Activated CD8-positive, alpha-beta memory T cell treated with anti-CD3 and anti-CD28 coated beads for 48 hours (primary cell): ENCODE measurements at regions not wholly inside any gene's neighbourhood (a gene's known extent, or its start where the extent isn't known, plus 50 kb on each side); places are given as distances from the start of the nearest gene placed in this dataset.
"Not testable (repeated sequence)": the region's sequence is repeated elsewhere in the genome, so short reads cannot be mapped to it uniquely, and the experiment has no call there.

Source experiments
- DNase-seq, 3 experiments: peaks; one replicate each; pipeline ENCODE4 v3.0.0-alpha.2; 2020; ENCODE audit warnings: low read depth in 2 of 3, low spot score in 2 of 3

- peak; percentile 57 to 74 (median 57) for DNase-seq
Measured at GRCh38 chr1:121519042-121519755, 334.4 kb downstream of the SRGAP2C start.

- not testable (repeated sequence) for DNase-seq
Measured at GRCh38 chr1:121519756-121520286, 335.0 kb downstream of the SRGAP2C start.

- no peak for DNase-seq
Measured at GRCh38 chr1:121522061-121522759, 337.4 kb downstream of the SRGAP2C start.

- not testable (repeated sequence) for DNase-seq
Measured at GRCh38 chr1:121523112-121523511, 338.3 kb downstream of the SRGAP2C start.

GRCh38 chr1:121525355-121525754 is 340.6 kb downstream of the SRGAP2C start:
- no peak for DNase-seq

GRCh38 chr1:121528958-121529357 is 344.2 kb downstream of the SRGAP2C start:
- DNase-seq: not testable (repeated sequence)

GRCh38 chr1:121530026-121530425 is 345.3 kb downstream of the SRGAP2C start:
- DNase-seq: not testable (repeated sequence)

- DNase-seq: not testable (repeated sequence)
Measured at GRCh38 chr1:121531747-121532146, 347.0 kb downstream of the SRGAP2C start.

GRCh38 chr1:121538148-121538547 is 353.4 kb downstream of the SRGAP2C start:
- not testable (repeated sequence) for DNase-seq

GRCh38 chr1:121538943-121539575 is 354.3 kb downstream of the SRGAP2C start:
- no peak for DNase-seq

GRCh38 chr1:121543988-121544387 is 359.2 kb downstream of the SRGAP2C start:
- not testable (repeated sequence) for DNase-seq

GRCh38 chr1:121544500-121544899 is 359.7 kb downstream of the SRGAP2C start:
- DNase-seq: no peak

- not testable (repeated sequence) for DNase-seq
Measured at GRCh38 chr1:121545899-121546298, 361.1 kb downstream of the SRGAP2C start.

GRCh38 chr1:121546830-121547591 is 362.2 kb downstream of the SRGAP2C start:
- no peak for DNase-seq

- DNase-seq: not testable (repeated sequence)
Measured at GRCh38 chr1:121547726-121548125, 363.0 kb downstream of the SRGAP2C start.

GRCh38 chr1:121550817-121551216 is 366.0 kb downstream of the SRGAP2C start:
- not testable (repeated sequence) for DNase-seq

GRCh38 chr1:121551491-121551890 is 366.7 kb downstream of the SRGAP2C start:
- DNase-seq: not testable (repeated sequence)

GRCh38 chr1:121556560-121556959 is 371.8 kb downstream of the SRGAP2C start:
- DNase-seq: not testable (repeated sequence)

- DNase-seq: not testable (repeated sequence)
Measured at GRCh38 chr1:121558034-121558433, 373.3 kb downstream of the SRGAP2C start.

GRCh38 chr1:121558514-121558913 is 373.7 kb downstream of the SRGAP2C start:
- DNase-seq: no peak

GRCh38 chr1:121566346-121566745 is 381.6 kb downstream of the SRGAP2C start:
- no peak for DNase-seq
